SU-DHL-6 (cell line): ENCODE measurements at regions not wholly inside any gene's neighbourhood (a gene's known extent, or its start where the extent isn't known, plus 50 kb on each side); places are given as distances from the start of the nearest gene placed in this dataset.

ENCODE experiments used
- H2AFZ ChIP-seq: fragments of 200-600 bp; sonication (generic); 2 replicates; pipeline ENCODE4 v1.6.1; 2014; ENCODE audit warnings: low read depth, mild to moderate bottlenecking, moderate library complexity, mixed read lengths, antibody characterized with exemption, low read length; ENCODE audit not compliant: severe bottlenecking
- H3F3A ChIP-seq: fragments of 200-600 bp; shearing (Covaris generic); 2 replicates; pipeline ENCODE4 v1.6.0; 2016; ENCODE audit warnings: antibody characterized with exemption, mild to moderate bottlenecking; ENCODE audit not compliant: insufficient read depth
- H3K27ac ChIP-seq: fragments of 200-600 bp; sonication (generic); 2 replicates; pipeline ENCODE4 v1.5.1; 2016; ENCODE audit warnings: low read depth, mild to moderate bottlenecking, low read length, moderate library complexity, mixed read lengths
- H3K27me3 ChIP-seq: fragments of 200-600 bp; sonication (generic), shearing (Covaris generic); 2 replicates; pipeline ENCODE4 v1.6.0; 2014; ENCODE audit warnings: mild to moderate bottlenecking, low read length
- H3K36me3 ChIP-seq: fragments of 200-600 bp; sonication (generic); 2 replicates; pipeline ENCODE4 v1.6.1; 2014; ENCODE audit warnings: mild to moderate bottlenecking, low read length, mixed read lengths
- H3K4me2 ChIP-seq: fragments of 300-600, 200-600 bp; shearing (Covaris generic), sonication (generic); 2 replicates; pipeline ENCODE4 v1.6.0; 2014; ENCODE audit warnings: low read length, low read depth, mild to moderate bottlenecking; ENCODE audit not compliant: poor library complexity, severe bottlenecking
- H3K4me3 ChIP-seq: fragments of 200-600 bp; sonication (generic); 2 replicates; pipeline ENCODE4 v1.5.1; 2014; ENCODE audit warnings: antibody characterized with exemption, low read length, mild to moderate bottlenecking, mixed read lengths; ENCODE audit not compliant: insufficient read depth, poor library complexity, severe bottlenecking
- H3K79me2 ChIP-seq: fragments of 200-600 bp; sonication (generic); 2 replicates; pipeline ENCODE4 v1.6.1; 2014; ENCODE audit warnings: mild to moderate bottlenecking, low read length, moderate library complexity; ENCODE audit not compliant: insufficient read depth
- H3K9ac ChIP-seq: fragments of 200-600 bp; sonication (generic); 2 replicates; pipeline ENCODE4 v1.7.0; 2014; ENCODE audit warnings: mild to moderate bottlenecking, low read length
- H3K9me2 ChIP-seq: fragments of 200-600 bp; sonication (generic); replicated peaks from 2 replicates; pipeline ENCODE4 v1.6.1; 2014; ENCODE audit warnings: low read length; ENCODE audit not compliant: insufficient read depth
- H3K9me3 ChIP-seq: fragments of 200-600 bp; sonication (generic); 2 replicates; pipeline ENCODE4 v1.6.1; 2014; ENCODE audit warnings: low read length, mixed read lengths; ENCODE audit not compliant: insufficient read depth
- H4K20me1 ChIP-seq: fragments of 200-600 bp; sonication (generic); 2 replicates; pipeline ENCODE4 v1.6.1; 2014; ENCODE audit warnings: low read depth, mild to moderate bottlenecking, antibody characterized with exemption, low read length, moderate library complexity, mixed read lengths
- EZH2phosphoT487 ChIP-seq: fragments of 200-600 bp; sonication (generic), shearing (Covaris generic); conservative IDR thresholded peaks from 2 replicates; pipeline ENCODE4 v1.6.1; 2018; ENCODE audit warnings: mild to moderate bottlenecking, antibody characterized with exemption, low read length, moderate library complexity, mixed read lengths
- TF ChIP-seq, protein P1 (sequence below): fragments of 200-600 bp; sonication (generic); IDR thresholded peaks from one replicate; pipeline ENCODE4 v1.5.1; 2017; ENCODE audit warnings: antibody characterized with exemption, mild to moderate bottlenecking, low read length, moderate library complexity; ENCODE audit not compliant: insufficient read depth, poor library complexity, severe bottlenecking

DNA sequence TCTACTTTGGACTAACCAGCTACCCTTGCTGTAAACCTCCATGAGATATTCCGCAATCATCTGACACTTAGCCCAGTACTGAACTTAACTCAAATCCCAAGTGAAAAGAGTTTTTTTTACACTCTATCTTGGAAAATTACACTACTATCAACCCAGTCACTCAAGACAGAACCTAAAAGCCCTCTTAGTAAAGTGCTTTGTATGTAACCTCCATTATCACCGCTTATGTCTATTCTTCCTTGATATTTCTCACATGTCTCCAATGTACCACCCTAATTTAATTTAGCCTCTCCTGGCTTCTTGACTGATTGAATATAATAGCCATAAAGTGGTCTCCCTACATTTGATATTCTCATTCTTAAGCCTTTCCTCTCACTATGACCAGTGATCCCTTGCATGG lies 168.8 kb upstream of the SYT1 start:
- Histone ChIP-seq H3K9me2 (no peaks in the 10 kb centered on the region), H2AFZ (no peak overlapping the region), H3K27me3 (no peaks in the 10 kb centered on the region), H3K4me2 (no peak overlapping the region), H3K9me3 (0 out of 2 replicates have a peak, but pooled peaks cover 5% of the 10 kb centered on the region), H3F3A (no peaks in the 10 kb centered on the region), H3K4me3 (no peak overlapping the region), H3K36me3 (no peaks in the 10 kb centered on the region), H3K27ac (no peak overlapping the region), H4K20me1 (no peaks in the 10 kb centered on the region), H3K79me2 (no peaks in the 10 kb centered on the region), H3K9ac (no peak overlapping the region)
- no peak for TF ChIP-seq EZH2phosphoT487
- TF ChIP-seq, protein P1, sequence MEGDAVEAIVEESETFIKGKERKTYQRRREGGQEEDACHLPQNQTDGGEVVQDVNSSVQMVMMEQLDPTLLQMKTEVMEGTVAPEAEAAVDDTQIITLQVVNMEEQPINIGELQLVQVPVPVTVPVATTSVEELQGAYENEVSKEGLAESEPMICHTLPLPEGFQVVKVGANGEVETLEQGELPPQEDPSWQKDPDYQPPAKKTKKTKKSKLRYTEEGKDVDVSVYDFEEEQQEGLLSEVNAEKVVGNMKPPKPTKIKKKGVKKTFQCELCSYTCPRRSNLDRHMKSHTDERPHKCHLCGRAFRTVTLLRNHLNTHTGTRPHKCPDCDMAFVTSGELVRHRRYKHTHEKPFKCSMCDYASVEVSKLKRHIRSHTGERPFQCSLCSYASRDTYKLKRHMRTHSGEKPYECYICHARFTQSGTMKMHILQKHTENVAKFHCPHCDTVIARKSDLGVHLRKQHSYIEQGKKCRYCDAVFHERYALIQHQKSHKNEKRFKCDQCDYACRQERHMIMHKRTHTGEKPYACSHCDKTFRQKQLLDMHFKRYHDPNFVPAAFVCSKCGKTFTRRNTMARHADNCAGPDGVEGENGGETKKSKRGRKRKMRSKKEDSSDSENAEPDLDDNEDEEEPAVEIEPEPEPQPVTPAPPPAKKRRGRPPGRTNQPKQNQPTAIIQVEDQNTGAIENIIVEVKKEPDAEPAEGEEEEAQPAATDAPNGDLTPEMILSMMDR = no peak

- Histone ChIP-seq H3K4me2 (no peak overlapping the region), H3K36me3 (no peaks in the 10 kb centered on the region), H3F3A (no peaks in the 10 kb centered on the region), H2AFZ (no peak overlapping the region), H3K27ac (no peak overlapping the region), H3K9ac (no peak overlapping the region), H3K27me3 (no peaks in the 10 kb centered on the region), H3K4me3 (no peak overlapping the region), H3K9me3 (0 out of 2 replicates have a peak, but pooled peaks cover 5% of the 10 kb centered on the region), H3K79me2 (no peaks in the 10 kb centered on the region), H4K20me1 (no peaks in the 10 kb centered on the region), H3K9me2 (no peaks in the 10 kb centered on the region)
- TF ChIP-seq, protein P1 = no peak
- TF ChIP-seq EZH2phosphoT487 = no peak
These were observed 168.3 kb upstream of the SYT1 start for GRCh38 chr12:78696267-78696666.

DNA sequence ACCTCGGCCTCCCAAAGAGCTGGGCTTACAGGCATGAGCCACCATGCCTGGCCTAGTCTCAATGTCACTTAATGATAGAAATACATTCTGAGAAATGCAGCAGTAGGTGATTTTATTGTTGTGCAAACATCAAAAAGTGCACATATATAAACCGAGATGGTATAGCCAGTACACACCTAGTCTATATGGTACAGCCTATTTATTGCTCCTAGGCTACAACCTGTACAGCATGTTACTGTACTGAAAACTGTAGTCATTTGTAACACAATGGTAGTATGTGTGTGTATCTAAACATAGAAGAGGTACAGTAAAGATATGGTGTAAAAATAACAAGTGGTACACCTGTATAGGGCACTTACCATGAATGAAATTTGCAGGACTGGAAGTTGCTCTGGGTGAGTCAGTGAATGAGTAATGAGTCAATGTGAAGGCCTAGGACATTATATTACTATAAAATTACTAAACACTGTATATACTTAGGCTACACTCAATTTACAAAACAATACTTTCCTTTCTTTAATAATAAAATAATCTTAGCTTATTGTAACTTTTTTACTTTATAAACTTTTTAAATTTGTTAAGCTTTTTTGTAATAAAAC lies 166.7 kb upstream of the SYT1 start:
- Histone ChIP-seq H3F3A (no peaks in the 10 kb centered on the region), H3K4me2 (no peak overlapping the region), H2AFZ (no peak overlapping the region), H3K9me3 (0 out of 2 replicates have a peak, but pooled peaks cover 5% of the 10 kb centered on the region), H3K79me2 (no peaks in the 10 kb centered on the region), H3K27ac (no peak overlapping the region), H3K27me3 (no peaks in the 10 kb centered on the region), H3K9ac (no peak overlapping the region), H3K4me3 (no peak overlapping the region), H3K9me2 (no peaks in the 10 kb centered on the region), H3K36me3 (no peaks in the 10 kb centered on the region), H4K20me1 (no peaks in the 10 kb centered on the region)
- TF ChIP-seq EZH2phosphoT487 = no peak
- TF ChIP-seq, protein P1 = no peak
